H9 (cell line): ENCODE measurements at regions not wholly inside any gene's neighbourhood (a gene's known extent, or its start where the extent isn't known, plus 50 kb on each side); places are given as distances from the start of the nearest gene placed in this dataset.

Source experiments
- DNase-seq: peaks from one replicate; pipeline ENCODE4 v3.0.0-alpha.2; 2017
- H2AFZ ChIP-seq: one replicate; pipeline ENCODE4 v1.6.1; 2013; ENCODE audit warnings: mild to moderate bottlenecking, low read length, control low read depth, moderate library complexity
- H2AK5ac ChIP-seq: 2 replicates; pipeline ENCODE4 v1.6.1; 2013; ENCODE audit warnings: low read length, control low read depth, mixed read lengths; ENCODE audit not compliant: insufficient read length
- H2BK120ac ChIP-seq: one replicate; pipeline ENCODE4 v1.6.1; 2013; ENCODE audit warnings: low read depth, mild to moderate bottlenecking, low read length, control low read depth, inconsistent platforms; ENCODE audit not compliant: poor library complexity, severe bottlenecking
- H2BK12ac ChIP-seq: 2 replicates; pipeline ENCODE4 v1.6.1; 2013; ENCODE audit warnings: low read length, control low read depth, mixed read lengths, low read depth; ENCODE audit not compliant: insufficient read length
- H2BK15ac ChIP-seq: 2 replicates; pipeline ENCODE4 v1.6.1; 2013; ENCODE audit warnings: low read depth, low read length, control low read depth
- H2BK20ac ChIP-seq: one replicate; pipeline ENCODE4 v1.6.1; 2013; ENCODE audit warnings: low read depth, mild to moderate bottlenecking, low read length, control low read depth, inconsistent platforms; ENCODE audit not compliant: poor library complexity, severe bottlenecking
- H2BK5ac ChIP-seq: 2 replicates; pipeline ENCODE4 v1.6.1; 2013; ENCODE audit warnings: low read length, control low read depth, mixed read lengths; ENCODE audit not compliant: insufficient read length
- H3K14ac ChIP-seq: 2 replicates; pipeline ENCODE4 v1.6.1; 2013; ENCODE audit warnings: low read length, control low read depth; ENCODE audit not compliant: insufficient read depth
- H3K18ac ChIP-seq: 2 replicates; pipeline ENCODE4 v1.6.1; 2013; ENCODE audit warnings: low read depth, mild to moderate bottlenecking, mixed read lengths, low read length, control low read depth; ENCODE audit not compliant: insufficient read length
- H3K23ac ChIP-seq: 2 replicates; pipeline ENCODE4 v1.6.1; 2013; ENCODE audit warnings: low read length, control low read depth, mixed read lengths, low read depth; ENCODE audit not compliant: insufficient read length
- H3K23me2 ChIP-seq: 2 replicates; pipeline ENCODE4 v1.6.1; 2013; ENCODE audit warnings: low read depth, mild to moderate bottlenecking, mixed read lengths, low read length, control low read depth; ENCODE audit not compliant: insufficient read length, poor library complexity, severe bottlenecking
- H3K27ac ChIP-seq: 2 replicates; pipeline ENCODE4 v1.5.1; 2013; ENCODE audit warnings: low read length, control low read depth, mixed read lengths, low read depth; ENCODE audit not compliant: insufficient read length
- H3K27me3 ChIP-seq: 2 replicates; pipeline ENCODE4 v1.6.1; 2013; ENCODE audit warnings: low read length, control low read depth, inconsistent platforms; ENCODE audit not compliant: insufficient read depth
- H3K4ac ChIP-seq: 2 replicates; pipeline ENCODE4 v1.6.1; 2013; ENCODE audit warnings: low read depth, mild to moderate bottlenecking, control low read depth, inconsistent platforms, low read length, moderate library complexity
- H3K4me1 ChIP-seq: 2 replicates; pipeline ENCODE4 v1.6.1; 2013; ENCODE audit warnings: low read length, control low read depth, inconsistent platforms; ENCODE audit not compliant: insufficient read depth
- H3K4me2 ChIP-seq: 2 replicates; pipeline ENCODE4 v1.6.1; 2013; ENCODE audit warnings: low read length, control low read depth, mixed read lengths; ENCODE audit not compliant: insufficient read length, insufficient read depth
- H3K56ac ChIP-seq: 2 replicates; pipeline ENCODE4 v1.6.1; 2013; ENCODE audit warnings: low read depth, mild to moderate bottlenecking, mixed read lengths, low read length, control low read depth; ENCODE audit not compliant: insufficient read length
- H3K79me1 ChIP-seq: 2 replicates; pipeline ENCODE4 v1.6.1; 2013; ENCODE audit warnings: low read depth, mild to moderate bottlenecking, moderate library complexity, low read length, control low read depth, inconsistent platforms; ENCODE audit not compliant: insufficient read depth, poor library complexity, severe bottlenecking
- H3K79me2 ChIP-seq: 2 replicates; pipeline ENCODE4 v1.6.1; 2013; ENCODE audit warnings: low read length, control low read depth, inconsistent platforms; ENCODE audit not compliant: insufficient read depth
- H3K9ac ChIP-seq: 2 replicates; pipeline ENCODE4 v1.6.1; 2013; ENCODE audit warnings: low read length, control low read depth, mixed read lengths; ENCODE audit not compliant: insufficient read length; ENCODE audit errors: extremely low read depth
- H3K9me3 ChIP-seq: one replicate; pipeline ENCODE4 v1.6.1; 2013; ENCODE audit warnings: low read depth, low read length, inconsistent platforms; ENCODE audit not compliant: control insufficient read depth
- H3T11ph ChIP-seq: one replicate; pipeline ENCODE4 v1.6.1; 2013; ENCODE audit warnings: mild to moderate bottlenecking, low read length, control low read depth, inconsistent platforms
- H4K20me1 ChIP-seq: one replicate; pipeline ENCODE4 v1.6.1; 2013; ENCODE audit not compliant: control insufficient read depth, insufficient read length, insufficient read depth
- H4K5ac ChIP-seq: 2 replicates; pipeline ENCODE4 v1.6.1; 2013; ENCODE audit warnings: low read depth, mild to moderate bottlenecking, mixed read lengths, low read length, control low read depth; ENCODE audit not compliant: insufficient read length
- H4K8ac ChIP-seq: replicated peaks from 2 replicates; pipeline ENCODE4 v1.6.1; 2013; ENCODE audit warnings: low read length, control low read depth, mixed read lengths, low read depth; ENCODE audit not compliant: insufficient read length
- H4K91ac ChIP-seq: 2 replicates; pipeline ENCODE4 v1.6.1; 2013; ENCODE audit warnings: low read depth, mild to moderate bottlenecking, moderate library complexity, mixed read lengths, low read length, control low read depth; ENCODE audit not compliant: insufficient read length
- H3K27ac Mint-ChIP-seq, 3 experiments: 2 replicates in 2 of 3; 3 replicates in 1 of 3; pipeline ENCODE4 v1.8.0; 2020 to 2021; ENCODE audit warnings: mixed read lengths in 3 of 3, mild to moderate bottlenecking in 1 of 3, moderate library complexity in 1 of 3
- H3K27me3 Mint-ChIP-seq: 2 replicates; pipeline ENCODE4 v1.8.0; 2021; ENCODE audit warnings: low read depth, mild to moderate bottlenecking, moderate library complexity, mixed read lengths
- H3K36me3 Mint-ChIP-seq, 3 experiments: 2 replicates in 2 of 3; 3 replicates in 1 of 3; pipeline ENCODE4 v1.8.0; 2020 to 2021; ENCODE audit warnings: low read depth in 3 of 3, mixed read lengths in 3 of 3; ENCODE audit not compliant: insufficient read depth in 1 of 3
- H3K4me1 Mint-ChIP-seq, 2 experiments: 2 replicates each; pipeline ENCODE4 v1.8.0; 2020; ENCODE audit warnings: mixed read lengths in 2 of 2
- H3K4me3 Mint-ChIP-seq, 2 experiments: 2 replicates in 1 of 2; 3 replicates in 1 of 2; pipeline ENCODE4 v1.8.0; 2020 to 2021; ENCODE audit warnings: mild to moderate bottlenecking in 2 of 2, mixed read lengths in 2 of 2, moderate library complexity in 1 of 2
- H3K9me3 Mint-ChIP-seq, 2 experiments: 2 replicates in 1 of 2; 3 replicates in 1 of 2; pipeline ENCODE4 v1.8.0; 2020; ENCODE audit warnings: mild to moderate bottlenecking in 2 of 2, mixed read lengths in 2 of 2, moderate library complexity in 1 of 2
- CTCF ChIP-seq: fragments of 200-600 bp; sonication (generic); conservative IDR thresholded peaks from 3 replicates; pipeline ENCODE4 v1.8.0; 2021; ENCODE audit warnings: antibody characterized with exemption, mild to moderate bottlenecking
- WGBS: extraction: QIAGEN DNeasy Blood & Tissue Kit; methylation state at CpG from one replicate; pipeline ENCODE4 v1.1.7; 2013; ENCODE audit warnings: missing lambda C conversion rate, low lambda C conversion rate, mixed read lengths; ENCODE audit not compliant: insufficient read length; ENCODE audit errors: extremely low coverage; 5-methylcytosine and 5-hydroxymethylcytosine counted together

- Histone ChIP-seq H3K9ac (no peak overlapping the region), H3K4ac (no peak overlapping the region), H2BK120ac (no peak overlapping the region), H3T11ph (no peak overlapping the region), H2BK12ac (no peak overlapping the region), H3K79me2 (no peaks in the 10 kb centered on the region), H2BK15ac (no peak overlapping the region), H3K9me3 (no peaks in the 10 kb centered on the region), H3K56ac (no peak overlapping the region), H4K8ac (no peak overlapping the region), H3K27me3 (no peaks in the 10 kb centered on the region), H4K91ac (no peak overlapping the region), H3K4me2 (no peak overlapping the region), H3K79me1 (no peaks in the 10 kb centered on the region), H3K4me1 (peaks cover 3% of the 10 kb centered on the region; the same call in 1 of the 2 replicates), H3K18ac (no peak overlapping the region), H2BK5ac (no peak overlapping the region), H4K5ac (no peak overlapping the region), H3K27ac (no peak overlapping the region), H3K23ac (no peak overlapping the region), H2AK5ac (no peak overlapping the region), H3K14ac (no peak overlapping the region), H2AFZ (no peak overlapping the region), H4K20me1 (no peaks in the 10 kb centered on the region), H3K23me2 (no peaks in the 10 kb centered on the region), H2BK20ac (no peak overlapping the region)
- Mint-ChIP-seq H3K27me3 (no peaks in the 10 kb centered on the region; the same call in 1 of the 2 replicates), H3K27ac (no peak overlapping the region; a peak in 1 of 7 replicates), H3K9me3 (no peaks in the 10 kb centered on the region), H3K36me3 (no peaks in the 10 kb centered on the region), H3K4me1 (peaks cover 9 to 12% of the 10 kb centered on the region in 2 experiments), H3K4me3 (no peak overlapping the region)
- no peak for TF ChIP-seq CTCF
- DNase-seq: no peak
- no CpG with 5 or more reads among the region's 15 CpGs for WGBS
Observed at GRCh38 chr7:142353147-142354060, 95.5 kb upstream of the PRSS58 start.
